ENCODE measurements at regions not wholly inside any gene's neighbourhood (a gene's known extent, or its start where the extent isn't known, plus 50 kb on each side); places are given as distances from the start of the nearest gene placed in this dataset.
A peak's percentile ranks its signal among the peaks of the same experiment; 100 is the strongest.

DNA sequence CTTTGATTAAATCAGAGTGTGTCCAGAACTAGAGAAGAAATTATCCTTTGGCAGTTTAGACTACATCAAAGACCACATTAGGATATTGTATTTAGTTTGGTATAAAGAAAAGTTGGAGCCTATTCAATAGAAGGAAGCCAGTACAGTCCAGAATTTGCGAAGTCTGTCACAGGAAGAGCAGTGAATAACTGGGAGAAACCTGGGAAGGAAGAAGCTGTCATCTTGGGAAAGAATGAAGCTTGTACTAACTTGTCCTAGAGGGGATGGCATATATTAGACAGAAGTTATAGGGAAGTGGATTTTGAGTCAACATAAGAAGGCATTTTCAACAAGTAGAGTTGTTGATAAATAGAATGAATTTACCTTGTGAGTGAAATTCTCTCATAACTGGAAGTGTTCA is 386.7 kb downstream of the LRIG3 start:
- Mint-ChIP-seq H3K9me3 (no peaks in the 10 kb centered on the region), H3K36me3 (ENCODE audit: low read depth) (no peaks in the 10 kb centered on the region), H3K4me3 (no peak overlapping the region), H3K27me3 (peaks cover 2% of the 10 kb centered on the region), H3K4me1 (ENCODE audit: low read depth) (no peaks in the 10 kb centered on the region), H3K27ac (no peak overlapping the region)
- ATAC-seq (no peak), DNase-seq (no peak)
- CTCF ChIA-PET = no interaction called here
- TF ChIP-seq, protein P1, sequence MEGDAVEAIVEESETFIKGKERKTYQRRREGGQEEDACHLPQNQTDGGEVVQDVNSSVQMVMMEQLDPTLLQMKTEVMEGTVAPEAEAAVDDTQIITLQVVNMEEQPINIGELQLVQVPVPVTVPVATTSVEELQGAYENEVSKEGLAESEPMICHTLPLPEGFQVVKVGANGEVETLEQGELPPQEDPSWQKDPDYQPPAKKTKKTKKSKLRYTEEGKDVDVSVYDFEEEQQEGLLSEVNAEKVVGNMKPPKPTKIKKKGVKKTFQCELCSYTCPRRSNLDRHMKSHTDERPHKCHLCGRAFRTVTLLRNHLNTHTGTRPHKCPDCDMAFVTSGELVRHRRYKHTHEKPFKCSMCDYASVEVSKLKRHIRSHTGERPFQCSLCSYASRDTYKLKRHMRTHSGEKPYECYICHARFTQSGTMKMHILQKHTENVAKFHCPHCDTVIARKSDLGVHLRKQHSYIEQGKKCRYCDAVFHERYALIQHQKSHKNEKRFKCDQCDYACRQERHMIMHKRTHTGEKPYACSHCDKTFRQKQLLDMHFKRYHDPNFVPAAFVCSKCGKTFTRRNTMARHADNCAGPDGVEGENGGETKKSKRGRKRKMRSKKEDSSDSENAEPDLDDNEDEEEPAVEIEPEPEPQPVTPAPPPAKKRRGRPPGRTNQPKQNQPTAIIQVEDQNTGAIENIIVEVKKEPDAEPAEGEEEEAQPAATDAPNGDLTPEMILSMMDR (IDR thresholded peaks at IDR 0.05) = no peak
- POLR2A ChIA-PET = no interaction called here
- intact Hi-C loops (cut with micrococcal nuclease) = no loop called here

DNA sequence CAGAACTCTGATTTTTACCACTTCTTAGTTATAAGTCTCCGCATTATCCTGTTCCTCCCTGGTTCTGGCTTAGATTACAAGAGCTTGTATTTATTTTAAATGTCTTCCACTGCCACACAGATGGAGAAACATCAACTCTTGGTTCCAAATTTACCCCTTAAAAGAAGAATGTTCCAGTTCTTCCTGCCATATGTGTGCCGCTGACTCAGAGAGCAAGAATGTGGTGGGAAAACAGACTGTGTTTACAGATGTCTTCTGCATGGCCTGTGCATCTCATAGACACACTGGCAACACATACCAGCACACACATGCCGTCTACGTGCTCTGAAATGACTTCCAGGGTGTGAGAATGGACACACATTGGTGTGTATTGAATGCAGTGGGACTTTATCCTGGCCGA is 383.0 kb downstream of the LRIG3 start:
- ChIA-PET POLR2A (no interaction called here), CTCF (no interaction called here)
- Mint-ChIP-seq H3K4me3 (no peak overlapping the region), H3K9me3 (no peaks in the 10 kb centered on the region), H3K27ac (no peak overlapping the region), H3K36me3 (ENCODE audit: low read depth) (no peaks in the 10 kb centered on the region), H3K4me1 (ENCODE audit: low read depth) (no peaks in the 10 kb centered on the region), H3K27me3 (peaks cover 3% of the 10 kb centered on the region)
- TF ChIP-seq, protein P1 (IDR thresholded peaks at IDR 0.05) = no peak
- intact Hi-C loops (cut with micrococcal nuclease) = no loop called here
- ATAC-seq (no peak), DNase-seq (no peak)

DNA sequence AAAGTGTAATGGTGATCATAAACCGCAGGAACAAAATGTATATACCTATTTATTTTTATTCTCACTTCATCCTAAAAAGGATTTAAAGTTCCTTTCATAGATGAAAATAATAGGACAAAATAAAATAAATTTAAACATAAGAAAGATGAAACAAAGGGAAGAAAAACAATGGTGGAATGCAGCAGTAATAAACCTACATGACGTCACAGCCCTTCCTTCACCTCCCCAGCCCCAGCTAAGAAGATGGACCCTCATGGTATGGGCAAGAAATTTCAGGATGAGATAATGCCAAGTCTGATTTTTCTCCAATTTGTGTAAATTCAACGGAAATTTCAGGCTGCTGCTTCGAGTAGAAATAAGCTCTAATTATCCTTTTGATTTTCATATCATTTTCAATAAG is 381.0 kb downstream of the LRIG3 start:
- Mint-ChIP-seq H3K4me3 (no peak overlapping the region), H3K27ac (no peak overlapping the region), H3K27me3 (peaks cover 3% of the 10 kb centered on the region), H3K36me3 (ENCODE audit: low read depth) (no peaks in the 10 kb centered on the region), H3K4me1 (ENCODE audit: low read depth) (no peaks in the 10 kb centered on the region), H3K9me3 (no peaks in the 10 kb centered on the region)
- ChIA-PET POLR2A (no interaction called here), CTCF (interaction anchor here (0.8 kb wide), 1 partner anchor 611 kb away, joined by 4 read pairs; no protein-coding TSS in a partner anchor)
- ATAC-seq (no peak), DNase-seq (no peak)
- intact Hi-C loops (cut with micrococcal nuclease) = no loop called here
- TF ChIP-seq, protein P1 (IDR thresholded peaks at IDR 0.05) = no peak

DNA sequence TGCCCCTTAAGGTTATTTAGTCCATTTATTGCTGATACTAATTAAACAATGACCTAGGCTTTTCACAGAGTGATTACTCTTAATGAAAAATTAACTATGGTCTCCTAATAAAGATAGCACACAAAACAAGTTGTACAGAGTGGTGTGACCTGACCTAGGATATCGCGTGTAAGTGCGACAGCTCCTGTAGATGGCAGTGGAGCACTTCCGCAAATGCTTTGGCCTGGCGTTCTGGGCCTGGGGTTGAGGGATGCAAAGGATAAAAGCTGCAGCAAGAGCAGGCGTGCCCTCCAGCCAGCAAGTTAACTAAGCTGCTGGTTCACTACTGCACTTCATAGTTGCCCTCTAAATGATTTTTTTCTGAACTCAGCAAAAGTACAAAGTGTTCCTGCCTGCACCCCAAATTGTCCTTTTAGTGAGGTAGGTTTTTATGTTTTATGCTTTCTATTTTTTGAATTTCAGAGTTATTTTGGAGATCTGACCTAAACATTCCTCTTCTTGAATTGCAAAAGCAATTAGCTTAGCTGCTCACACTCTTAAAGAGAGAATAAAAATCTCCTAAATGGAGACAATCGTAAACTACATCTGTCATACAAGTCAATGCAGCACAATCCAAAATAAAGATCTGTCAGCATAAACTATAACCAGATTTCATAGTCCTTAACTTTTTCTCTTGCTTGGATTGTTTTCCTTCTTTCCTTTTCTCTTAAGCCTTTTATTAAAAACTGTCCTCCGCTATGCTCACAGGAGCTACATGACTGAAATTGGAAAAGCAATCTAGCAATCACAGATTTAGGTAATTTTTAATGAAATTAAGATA is 379.6 kb downstream of the LRIG3 start:
- peak; percentile 30 for DNase-seq
- TF ChIP-seq, protein P1 (IDR thresholded peaks at IDR 0.05) = peak; percentile 39
- intact Hi-C loops (cut with micrococcal nuclease) = no loop called here
- Mint-ChIP-seq H3K9me3 (no peaks in the 10 kb centered on the region), H3K27me3 (peaks cover 3% of the 10 kb centered on the region), H3K36me3 (ENCODE audit: low read depth) (no peaks in the 10 kb centered on the region), H3K4me1 (ENCODE audit: low read depth) (no peaks in the 10 kb centered on the region), H3K27ac (no peak overlapping the region), H3K4me3 (no peak overlapping the region)
- POLR2A ChIA-PET = no interaction called here
- CTCF ChIA-PET = interaction anchor here (0.6 to 1.6 kb wide), 6 partner anchors 11 to 617 kb away, joined by 3 to 4 read pairs (median 4); no protein-coding TSS in a partner anchor
- peak; percentile 42 for ATAC-seq

GRCh38 chr12:58541300-58541690 is 379.0 kb downstream of the LRIG3 start:
- ChIA-PET CTCF (interaction anchor here (0.6 to 1.6 kb wide), 5 partner anchors 11 to 616 kb away, joined by 3 to 4 read pairs (median 4); no protein-coding TSS in a partner anchor), POLR2A (no interaction called here)
- TF ChIP-seq, protein P1 (IDR thresholded peaks at IDR 0.05) = no peak
- Mint-ChIP-seq H3K27me3 (peaks cover 3% of the 10 kb centered on the region), H3K36me3 (ENCODE audit: low read depth) (no peaks in the 10 kb centered on the region), H3K4me1 (ENCODE audit: low read depth) (no peaks in the 10 kb centered on the region), H3K4me3 (no peak overlapping the region), H3K27ac (no peak overlapping the region), H3K9me3 (no peaks in the 10 kb centered on the region)
- intact Hi-C loops (cut with micrococcal nuclease) = no loop called here
- DNase-seq (no peak), ATAC-seq (no peak)
